Breast epithelium (tissue), 4 donors: ENCODE measurements at regions not wholly inside any gene's neighbourhood (a gene's known extent, or its start where the extent isn't known, plus 50 kb on each side); places are given as distances from the start of the nearest gene placed in this dataset.
"Not testable (repeated sequence)": the region's sequence is repeated elsewhere in the genome, so short reads cannot be mapped to it uniquely, and the experiment has no call there.

Source experiments
- DNase-seq, 2 donors: peaks; one replicate each; pipeline ENCODE4 v3.0.0-alpha.2; 2019; ENCODE audit warnings: low spot score in 2 of 2
- H3K27ac ChIP-seq, 2 donors: fragments of 200-600 bp; sonication (generic) in 1 of 2; one replicate each; pipeline ENCODE4 v1.5.1; 2016 to 2019; ENCODE audit warnings: mild to moderate bottlenecking in 1 of 2
- H3K27me3 ChIP-seq, 2 donors: fragments of 200-600 bp; sonication (generic) in 1 of 2; one replicate each; pipeline versions ENCODE4 v1.5.1 to v1.6.0; 2017 to 2019; ENCODE audit warnings: control low read depth in 1 of 2, mild to moderate bottlenecking in 1 of 2
- H3K36me3 ChIP-seq: fragments of 200-600 bp; one replicate; pipeline ENCODE4 v1.5.1; 2019
- H3K4me1 ChIP-seq, 2 donors: fragments of 200-600 bp; sonication (generic); one replicate each; pipeline ENCODE4 v1.5.1; 2016 to 2019; ENCODE audit warnings: control low read depth in 1 of 2
- H3K4me3 ChIP-seq, 3 donors: fragments of 200-600 bp; sonication (generic); 1 replicate in 2 of 3; 2 replicates in 1 of 3; pipeline ENCODE4 v1.5.1; 2016 to 2019; ENCODE audit warnings: mild to moderate bottlenecking in 3 of 3, moderate library complexity in 2 of 3
- H3K9me3 ChIP-seq, 2 donors: fragments of 200-600 bp; sonication (generic) in 1 of 2; one replicate each; pipeline ENCODE4 v1.5.1; 2016 to 2019; ENCODE audit warnings: control low read depth in 1 of 2
- CTCF ChIP-seq, 3 donors: fragments of 450-650 bp; IDR thresholded peaks; one replicate each; pipeline ENCODE4 v1.5.1; 2016 to 2017; ENCODE audit warnings: antibody characterized with exemption in 3 of 3, mild to moderate bottlenecking in 3 of 3, moderate library complexity in 3 of 3
- POLR2A ChIP-seq: fragments of 450-650 bp; IDR thresholded peaks from one replicate; pipeline ENCODE4 v1.6.1; 2016; ENCODE audit warnings: antibody characterized with exemption, mild to moderate bottlenecking, moderate library complexity
- POLR2AphosphoS5 ChIP-seq, 3 donors: sonication (generic); formaldehyde crosslinking; IDR thresholded peaks; one replicate each; pipeline ENCODE4 v1.6.1; 2017; ENCODE audit warnings: antibody characterized with exemption in 3 of 3
- intact Hi-C: fragments of 100-400 bp; cut with DNase I; formaldehyde crosslinking; loops from one replicate; pipeline ENCODE4 v1.15.1; 2023; ENCODE audit warnings: low total_unique reads

DNA sequence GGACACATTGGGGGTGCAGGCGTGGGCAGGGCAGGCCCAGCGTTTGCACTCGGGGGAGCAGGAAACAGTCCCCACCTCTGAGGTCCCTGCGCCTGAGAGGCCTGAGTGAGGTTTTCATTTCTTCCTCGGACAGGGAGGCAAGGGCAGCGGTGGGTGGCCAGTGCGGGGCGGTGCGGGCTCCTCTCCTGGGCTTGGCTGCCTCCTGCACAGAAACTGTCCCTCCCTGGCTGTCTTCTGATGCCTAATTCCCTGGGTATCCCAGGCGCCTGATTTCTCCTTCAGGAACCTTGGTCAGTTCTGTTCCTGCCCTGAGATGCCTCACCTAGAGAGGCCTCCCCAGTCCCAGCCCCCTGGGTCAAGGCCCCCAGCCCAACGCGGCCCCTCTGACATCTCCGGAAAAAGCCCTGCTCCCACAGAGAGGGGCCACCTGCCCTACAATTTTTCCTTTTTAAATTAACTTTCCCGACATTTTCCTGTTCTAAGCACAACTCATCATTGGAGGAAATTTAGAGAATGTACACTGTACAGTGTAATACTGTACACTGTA lies 260.3 kb downstream of the ADGRD1 start:
- Histone ChIP-seq H3K27ac (no peak overlapping the region), H3K27me3 (peaks cover 0 to 5% of the 10 kb centered on the region in 2 donors), H3K4me1 (no peaks in the 10 kb centered on the region), H3K9me3 (no peaks in the 10 kb centered on the region), H3K36me3 (no peaks in the 10 kb centered on the region), H3K4me3 (no peak overlapping the region)
- no peak for TF ChIP-seq CTCF (IDR thresholded peaks at IDR 0.05)
- no peak for TF ChIP-seq POLR2AphosphoS5 (IDR thresholded peaks at IDR 0.05)
- no peak for TF ChIP-seq POLR2A
- no peak for DNase-seq
- intact Hi-C loops: no loop called here

DNA sequence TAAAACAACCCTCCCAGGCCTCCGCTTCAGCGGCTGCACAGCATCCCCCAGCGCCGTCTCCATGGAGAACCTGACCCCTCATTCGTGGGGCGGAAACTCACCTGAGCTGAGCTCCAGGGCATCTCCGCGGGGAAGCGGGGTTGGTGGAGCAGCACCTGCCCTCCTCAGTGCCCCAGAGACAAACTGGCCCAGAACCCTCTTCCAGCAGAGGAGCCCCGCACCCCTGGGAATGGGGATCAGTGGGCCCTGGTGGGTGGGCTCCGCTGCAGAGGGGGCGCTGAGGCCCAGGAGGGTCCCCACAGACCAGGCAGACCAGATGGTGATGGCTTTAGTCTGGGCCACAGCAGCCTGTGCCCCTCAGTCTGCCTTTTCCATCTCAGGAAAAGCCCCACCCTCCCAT lies 261.2 kb downstream of the ADGRD1 start:
- DNase-seq, intact Hi-C loops: not testable (repeated sequence)

DNA sequence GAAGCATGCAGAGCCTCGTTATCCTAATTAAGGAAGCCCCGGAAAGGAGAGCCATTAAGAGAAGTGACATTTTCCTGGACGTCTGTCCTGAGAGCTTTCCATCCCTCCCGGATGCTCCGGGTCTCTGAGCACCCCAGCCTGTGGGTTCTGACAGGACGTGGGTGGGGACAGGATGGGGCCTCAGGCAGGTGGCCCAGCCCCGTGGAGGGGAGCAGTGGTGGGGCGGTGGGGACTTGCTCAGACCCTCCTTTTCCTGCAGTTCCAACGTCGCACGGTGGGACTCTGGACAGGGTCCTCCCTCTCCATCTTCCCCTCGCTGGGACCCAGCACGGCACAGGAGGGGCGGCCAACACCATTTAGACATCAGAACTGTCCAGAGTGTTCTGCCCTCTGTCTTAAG lies 262.9 kb downstream of the ADGRD1 start:
- H3K4me3 ChIP-seq, H3K27me3 ChIP-seq, DNase-seq, H3K27ac ChIP-seq, H3K4me1 ChIP-seq, H3K36me3 ChIP-seq, H3K9me3 ChIP-seq, intact Hi-C loops: not testable (repeated sequence)

More for the DNA sequence above, 261.2 kb downstream of the ADGRD1 start:
- H3K27ac ChIP-seq, H3K4me1 ChIP-seq, H3K4me3 ChIP-seq, H3K27me3 ChIP-seq, H3K36me3 ChIP-seq, H3K9me3 ChIP-seq: not testable (repeated sequence)

DNA sequence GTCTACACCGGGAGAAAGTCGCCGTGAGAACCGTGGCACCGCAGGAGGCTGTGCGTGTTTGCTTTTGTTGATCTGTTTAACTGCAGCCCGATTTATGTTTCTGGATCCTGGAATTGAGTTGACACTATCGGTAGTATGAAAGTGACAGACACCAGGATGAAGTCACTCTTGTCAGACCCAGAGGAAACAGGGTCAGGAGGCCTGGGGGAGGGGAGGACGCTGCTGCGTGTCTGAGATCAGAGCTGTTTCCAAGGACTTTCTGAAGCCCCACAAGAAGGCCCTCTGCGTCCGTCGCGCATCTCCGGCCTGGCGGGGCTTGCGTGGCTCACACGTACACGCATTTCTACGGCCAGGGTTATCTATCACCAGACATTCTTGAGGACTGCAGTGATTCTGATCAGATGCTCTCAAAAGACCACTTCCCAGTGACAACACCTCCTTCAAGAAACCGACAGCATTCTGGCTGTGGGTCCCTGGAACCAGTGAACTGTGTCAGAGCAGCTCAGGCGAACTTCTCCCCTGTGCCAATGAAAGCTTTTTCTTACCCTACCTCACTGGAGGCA lies 263.4 kb downstream of the ADGRD1 start:
- DNase-seq: no peak
- intact Hi-C loops: no loop called here
- TF ChIP-seq CTCF (IDR thresholded peaks at IDR 0.05) (no peak), POLR2AphosphoS5 (IDR thresholded peaks at IDR 0.05) (no peak), POLR2A (no peak)
- Histone ChIP-seq H3K27me3 (no peaks in the 10 kb centered on the region), H3K4me3 (no peak overlapping the region), H3K4me1 (peaks cover 0 to 2% of the 10 kb centered on the region in 2 donors), H3K36me3 (no peaks in the 10 kb centered on the region), H3K27ac (no peak overlapping the region), H3K9me3 (no peaks in the 10 kb centered on the region)

DNA sequence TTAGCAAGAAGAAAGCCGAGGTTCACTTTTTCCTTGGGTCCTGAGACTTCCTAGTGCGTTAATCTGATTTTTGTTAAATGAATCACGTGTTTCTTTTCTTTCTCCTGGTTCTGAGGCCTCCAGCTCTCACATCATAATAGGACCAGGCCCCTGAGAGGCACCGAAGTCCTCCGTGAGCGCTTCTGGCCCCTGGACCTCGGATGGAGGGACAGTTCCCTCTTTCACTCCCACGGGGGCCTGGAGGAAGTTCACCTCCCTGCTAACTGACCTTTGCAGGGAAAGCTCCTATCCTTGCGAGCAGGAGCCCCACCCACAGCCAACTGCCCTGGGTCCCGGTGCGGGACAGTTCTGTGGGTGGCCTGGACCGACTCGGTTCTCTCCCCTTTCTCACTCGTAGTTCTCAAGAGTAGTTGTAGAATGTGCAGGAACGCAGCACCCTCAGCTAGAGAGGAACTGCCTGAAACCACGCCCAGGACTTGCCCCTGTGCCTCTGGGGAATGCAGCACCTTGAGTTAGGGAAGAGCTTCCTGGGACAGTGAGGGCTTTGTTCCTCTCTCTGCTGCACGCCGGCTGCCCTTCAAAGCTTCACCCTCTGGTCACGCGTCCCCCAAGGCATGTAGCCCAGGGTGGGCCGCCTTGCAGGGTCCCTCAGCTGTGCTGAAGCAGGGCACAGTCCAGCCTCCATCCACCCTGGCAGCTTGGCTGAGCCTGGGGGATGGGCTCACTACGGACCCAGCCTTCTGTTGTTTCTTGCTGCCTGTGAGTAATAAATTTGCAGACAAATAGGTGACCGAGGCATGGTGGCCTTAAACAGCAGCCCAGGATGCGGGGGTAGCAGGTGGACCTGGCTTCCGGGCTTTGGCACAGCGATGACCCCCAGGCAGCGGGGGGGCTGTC lies 264.6 kb downstream of the ADGRD1 start:
- Histone ChIP-seq H3K27me3 (no peaks in the 10 kb centered on the region), H3K9me3 (no peaks in the 10 kb centered on the region), H3K4me3 (peak overlapping the region in 1 of 3 donors; percentile 16), H3K36me3 (no peaks in the 10 kb centered on the region), H3K27ac (no peak overlapping the region), H3K4me1 (peaks cover 0 to 5% of the 10 kb centered on the region in 2 donors)
- intact Hi-C loops: no loop called here
- no peak for TF ChIP-seq POLR2AphosphoS5 (IDR thresholded peaks at IDR 0.05)
- TF ChIP-seq POLR2A: no peak
- no peak for DNase-seq

GRCh38 chr12:131218923-131219669 lies 265.4 kb downstream of the ADGRD1 start:
- TF ChIP-seq POLR2AphosphoS5 (IDR thresholded peaks at IDR 0.05) (no peak), CTCF (IDR thresholded peaks at IDR 0.05) (no peak), POLR2A (no peak)
- Histone ChIP-seq H3K27ac (no peak overlapping the region), H3K27me3 (no peaks in the 10 kb centered on the region), H3K4me3 (peak overlapping the region in 1 of 3 donors; percentile 16), H3K4me1 (peaks cover 0 to 5% of the 10 kb centered on the region in 2 donors), H3K36me3 (no peaks in the 10 kb centered on the region), H3K9me3 (no peaks in the 10 kb centered on the region)
- intact Hi-C loops: no loop called here
- DNase-seq: no peak
